Skin epidermis (tissue), 12 donors: ENCODE measurements at regions not wholly inside any gene's neighbourhood (a gene's known extent, or its start where the extent isn't known, plus 50 kb on each side); places are given as distances from the start of the nearest gene placed in this dataset.
"Not testable (repeated sequence)": the region's sequence is repeated elsewhere in the genome, so short reads cannot be mapped to it uniquely, and the experiment has no call there.

ENCODE experiments used
- H3K27ac ChIP-seq, 21 experiments: fragments of 200-600 bp; sonication (generic) in 11 of 21; one replicate each; pipeline ENCODE4 v1.5.0; 2020; ENCODE audit warnings: mild to moderate bottlenecking in 3 of 21, inconsistent platforms in 2 of 21, moderate library complexity in 2 of 21
- H3K4me3 ChIP-seq, 7 experiments: fragments of 200-600 bp; sonication (generic) in 2 of 7; one replicate each; pipeline ENCODE4 v1.5.0; 2020; ENCODE audit warnings: inconsistent platforms in 2 of 7, mild to moderate bottlenecking in 2 of 7, moderate library complexity in 1 of 7

- H3K4me3 ChIP-seq, H3K27ac ChIP-seq: not testable (repeated sequence)
Observed at GRCh38 chr3:145927736-145928135, 233.2 kb downstream of the PLOD2 start.

- Histone ChIP-seq H3K27ac (no peak overlapping the region), H3K4me3 (no peak overlapping the region)
Observed at GRCh38 chr3:145936971-145937370, 224.0 kb downstream of the PLOD2 start.

GRCh38 chr3:145939431-145939830 is 221.6 kb downstream of the PLOD2 start:
- no peak overlapping the region for H3K4me3 ChIP-seq
- no peak overlapping the region for H3K27ac ChIP-seq

GRCh38 chr3:145942052-145942451 is 218.9 kb downstream of the PLOD2 start:
- no peak overlapping the region for H3K4me3 ChIP-seq
- H3K27ac ChIP-seq = no peak overlapping the region

GRCh38 chr3:145943952-145944351 is 217.0 kb downstream of the PLOD2 start:
- Histone ChIP-seq H3K4me3 (no peak overlapping the region), H3K27ac (no peak overlapping the region)

GRCh38 chr3:145951441-145951840 is 209.5 kb downstream of the PLOD2 start:
- Histone ChIP-seq H3K4me3 (no peak overlapping the region), H3K27ac (no peak overlapping the region)

GRCh38 chr3:145952536-145952935 is 208.4 kb downstream of the PLOD2 start:
- H3K4me3 ChIP-seq = no peak overlapping the region
- peak overlapping the region in 1 of 21 experiments; percentile 37 for H3K27ac ChIP-seq

GRCh38 chr3:145953316-145953715 is 207.7 kb downstream of the PLOD2 start:
- Histone ChIP-seq H3K4me3 (no peak overlapping the region), H3K27ac (no peak overlapping the region)

- Histone ChIP-seq H3K4me3 (no peak overlapping the region), H3K27ac (peak overlapping the region in 1 of 21 experiments; percentile 6)
Observed at GRCh38 chr3:145959457-145960088, 201.4 kb downstream of the PLOD2 start.

GRCh38 chr3:145963111-145963510 is 197.9 kb downstream of the PLOD2 start:
- no peak overlapping the region for H3K4me3 ChIP-seq
- H3K27ac ChIP-seq = no peak overlapping the region

- Histone ChIP-seq H3K27ac (no peak overlapping the region), H3K4me3 (no peak overlapping the region)
Observed at GRCh38 chr3:145967043-145967442, 193.9 kb downstream of the PLOD2 start.

- H3K27ac ChIP-seq = no peak overlapping the region
- H3K4me3 ChIP-seq = no peak overlapping the region
Observed at GRCh38 chr3:145971186-145971585, 189.8 kb downstream of the PLOD2 start.

- Histone ChIP-seq H3K4me3 (no peak overlapping the region), H3K27ac (no peak overlapping the region)
Observed at GRCh38 chr3:145972851-145973250, 188.1 kb downstream of the PLOD2 start.

GRCh38 chr3:145981056-145981455 is 179.9 kb downstream of the PLOD2 start:
- Histone ChIP-seq H3K27ac (no peak overlapping the region), H3K4me3 (no peak overlapping the region)

- Histone ChIP-seq H3K27ac (no peak overlapping the region), H3K4me3 (no peak overlapping the region)
Observed at GRCh38 chr3:145983101-145983500, 177.9 kb downstream of the PLOD2 start.
